Hepatocyte (in vitro differentiated cells): ENCODE measurements at regions not wholly inside any gene's neighbourhood (a gene's known extent, or its start where the extent isn't known, plus 50 kb on each side); places are given as distances from the start of the nearest gene placed in this dataset.

ENCODE experiments used
- CTCF ChIP-seq: fragments of 200-600 bp; sonication (generic); IDR thresholded peaks from 2 replicates; pipeline ENCODE4 v1.5.1; 2016; ENCODE audit warnings: antibody characterized with exemption, mild to moderate bottlenecking; ENCODE audit not compliant: poor library complexity
- EZH2 ChIP-seq: fragments of 200-600 bp; sonication (generic); IDR thresholded peaks from 2 replicates; pipeline ENCODE4 v1.6.1; 2016; ENCODE audit warnings: antibody characterized with exemption, mild to moderate bottlenecking, borderline replicate concordance

DNA sequence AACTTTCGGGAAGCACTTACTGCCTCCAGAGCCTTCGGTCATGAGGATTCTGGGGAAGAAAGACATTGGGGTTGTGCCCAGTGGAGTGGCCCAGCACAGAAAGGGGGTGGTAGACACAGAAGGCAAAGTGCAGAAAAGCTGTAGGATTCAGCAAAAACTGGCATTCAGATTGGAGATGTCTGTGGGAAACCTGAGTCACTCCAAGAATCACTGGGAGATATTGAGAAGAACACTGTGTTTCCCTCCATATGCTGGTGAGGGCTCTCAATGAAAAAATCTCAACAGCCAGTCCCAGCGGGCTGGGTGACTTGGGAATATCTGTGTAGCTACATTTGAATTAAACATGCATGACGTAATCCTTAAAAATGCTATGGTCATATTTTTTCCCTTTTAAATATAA, 61.2 kb upstream of the RCN1 start:
- TF ChIP-seq EZH2 (no peak), CTCF (no peak)
